Karpas-422 (cell line): ENCODE measurements at regions not wholly inside any gene's neighbourhood (a gene's known extent, or its start where the extent isn't known, plus 50 kb on each side); places are given as distances from the start of the nearest gene placed in this dataset.

ENCODE experiments used
- DNase-seq: peaks from one replicate; pipeline ENCODE4 v3.0.0-alpha.2; 2015
- H2AFZ ChIP-seq: fragments of 200-600 bp; sonication (generic); 2 replicates; pipeline ENCODE4 v1.6.1; 2014; ENCODE audit warnings: antibody characterized with exemption, low read length, mixed read lengths
- H3K27ac ChIP-seq: fragments of 200-600 bp; sonication (generic); 2 replicates; pipeline ENCODE4 v1.5.1; 2014; ENCODE audit warnings: mild to moderate bottlenecking, low read length, moderate library complexity
- H3K27me3 ChIP-seq: fragments of 200-600 bp; sonication (generic); 2 replicates; pipeline ENCODE4 v1.6.1; 2014; ENCODE audit warnings: low read length, mixed read lengths
- H3K36me3 ChIP-seq: fragments of 200-600 bp; sonication (generic); 2 replicates; pipeline ENCODE4 v1.6.1; 2014; ENCODE audit warnings: low read length, mixed read lengths; ENCODE audit not compliant: insufficient read depth
- H3K4me1 ChIP-seq: fragments of 200-600 bp; sonication (generic); 2 replicates; pipeline ENCODE4 v1.6.1; 2014; ENCODE audit warnings: mild to moderate bottlenecking, low read length, mixed read lengths
- H3K4me2 ChIP-seq: fragments of 200-600 bp; sonication (generic); 2 replicates; pipeline ENCODE4 v1.6.1; 2014; ENCODE audit warnings: low read length, low read depth, mild to moderate bottlenecking; ENCODE audit not compliant: poor library complexity, severe bottlenecking
- H3K4me3 ChIP-seq: fragments of 200-600 bp; sonication (generic); 2 replicates; pipeline ENCODE4 v1.5.1; 2014; ENCODE audit warnings: mild to moderate bottlenecking, antibody characterized with exemption, low read length, mixed read lengths
- H3K79me2 ChIP-seq: fragments of 200-600 bp; sonication (generic); 2 replicates; pipeline ENCODE4 v1.6.1; 2014; ENCODE audit warnings: mild to moderate bottlenecking, low read length, mixed read lengths
- H3K9ac ChIP-seq: fragments of 200-600 bp; sonication (generic); 2 replicates; pipeline ENCODE4 v1.6.0; 2014; ENCODE audit warnings: low read length
- H3K9me2 ChIP-seq: fragments of 200-600 bp; sonication (generic), shearing (Covaris generic); replicated peaks from 2 replicates; pipeline ENCODE4 v1.6.0; 2014; ENCODE audit warnings: mild to moderate bottlenecking, low read length, moderate library complexity; ENCODE audit not compliant: insufficient read depth
- H3K9me3 ChIP-seq: fragments of 300-700, 200-600 bp; sonication (generic); 2 replicates; pipeline ENCODE4 v1.6.1; 2014; ENCODE audit warnings: low read length, mixed read lengths
- H4K20me1 ChIP-seq: fragments of 200-600 bp; sonication (generic); 2 replicates; pipeline ENCODE4 v1.6.1; 2014; ENCODE audit warnings: mild to moderate bottlenecking, antibody characterized with exemption, low read length, low read depth; ENCODE audit not compliant: insufficient read depth

GRCh38 chr16:72355561-72355960 lies 183.6 kb upstream of the PMFBP1 start:
- Histone ChIP-seq H2AFZ (no peak overlapping the region), H3K4me2 (no peak overlapping the region), H3K9me2 (no peaks in the 10 kb centered on the region), H3K4me1 (no peaks in the 10 kb centered on the region), H3K4me3 (no peak overlapping the region), H3K9me3 (no peaks in the 10 kb centered on the region), H3K36me3 (no peaks in the 10 kb centered on the region), H3K79me2 (no peaks in the 10 kb centered on the region), H3K9ac (no peak overlapping the region), H3K27ac (no peak overlapping the region), H3K27me3 (no peaks in the 10 kb centered on the region), H4K20me1 (no peaks in the 10 kb centered on the region)
- no peak for DNase-seq

GRCh38 chr16:72349719-72350118 lies 177.8 kb upstream of the PMFBP1 start:
- H3K27ac ChIP-seq, result no peak overlapping the region
- H3K9ac ChIP-seq, result no peak overlapping the region
- no peaks in the 10 kb centered on the region for H3K4me1 ChIP-seq
- no peaks in the 10 kb centered on the region for H3K9me3 ChIP-seq
- H3K4me3 ChIP-seq, result no peak overlapping the region
- H4K20me1 ChIP-seq, result no peaks in the 10 kb centered on the region
- H2AFZ ChIP-seq, result no peak overlapping the region
- H3K27me3 ChIP-seq, result no peaks in the 10 kb centered on the region
- no peaks in the 10 kb centered on the region for H3K36me3 ChIP-seq
- H3K4me2 ChIP-seq, result no peak overlapping the region
- no peak for DNase-seq
- H3K9me2 ChIP-seq, result no peaks in the 10 kb centered on the region
- H3K79me2 ChIP-seq, result no peaks in the 10 kb centered on the region

DNA sequence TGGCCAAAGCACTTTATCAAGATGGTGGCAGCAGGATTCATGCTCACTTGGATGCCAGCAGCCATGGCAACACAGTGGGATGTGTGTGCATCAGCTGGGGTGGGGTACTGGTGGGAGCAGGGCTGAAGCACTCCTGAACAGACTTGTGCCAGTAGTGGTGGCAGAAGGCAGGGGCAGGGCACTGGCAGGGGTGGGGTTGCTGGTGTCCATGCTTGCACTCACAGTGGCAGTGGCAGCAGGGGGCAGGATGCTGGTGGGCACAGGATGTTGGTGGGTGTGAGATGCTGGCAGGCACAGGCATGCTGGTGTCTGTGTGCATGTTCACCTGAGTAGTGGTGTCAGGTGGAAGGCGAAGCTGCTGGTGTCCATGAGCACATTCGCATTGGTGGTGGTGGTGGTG lies 161.0 kb upstream of the PMFBP1 start:
- no peak overlapping the region for H3K4me2 ChIP-seq
- no peaks in the 10 kb centered on the region for H3K4me1 ChIP-seq
- no peak overlapping the region for H3K9ac ChIP-seq
- no peaks in the 10 kb centered on the region for H3K27me3 ChIP-seq
- no peaks in the 10 kb centered on the region for H3K79me2 ChIP-seq
- DNase-seq, result no peak
- no peak overlapping the region for H3K4me3 ChIP-seq
- H4K20me1 ChIP-seq, result no peaks in the 10 kb centered on the region
- H3K27ac ChIP-seq, result no peak overlapping the region
- no peak overlapping the region for H2AFZ ChIP-seq
- no peaks in the 10 kb centered on the region for H3K9me2 ChIP-seq
- no peaks in the 10 kb centered on the region for H3K36me3 ChIP-seq
- no peaks in the 10 kb centered on the region for H3K9me3 ChIP-seq

DNA sequence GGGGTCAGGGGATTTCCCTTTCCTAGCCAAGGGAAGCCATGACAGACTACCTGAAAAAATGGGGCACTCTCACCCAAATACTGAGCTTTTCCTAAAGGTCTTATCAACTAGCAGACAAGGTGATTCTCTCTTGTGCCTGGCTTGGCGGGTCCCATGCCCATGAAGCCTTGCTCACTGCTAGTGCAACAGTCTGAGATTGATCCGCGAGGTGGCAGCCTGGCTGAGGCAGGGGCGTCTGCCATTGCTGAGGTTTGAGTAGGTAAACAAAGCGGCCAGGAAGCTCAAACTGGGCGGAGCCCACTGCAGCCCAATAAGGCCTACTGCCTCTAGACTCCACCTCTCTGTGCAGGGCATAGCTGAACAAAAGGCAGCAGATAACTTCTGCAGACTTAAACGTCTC lies 152.6 kb upstream of the PMFBP1 start:
- no peak overlapping the region for H3K27ac ChIP-seq
- H3K4me2 ChIP-seq, result no peak overlapping the region
- H4K20me1 ChIP-seq, result no peaks in the 10 kb centered on the region
- H3K36me3 ChIP-seq, result no peaks in the 10 kb centered on the region
- no peak overlapping the region for H3K9ac ChIP-seq
- no peak overlapping the region for H3K4me3 ChIP-seq
- no peak overlapping the region for H2AFZ ChIP-seq
- H3K79me2 ChIP-seq, result no peaks in the 10 kb centered on the region
- H3K27me3 ChIP-seq, result no peaks in the 10 kb centered on the region
- no peaks in the 10 kb centered on the region for H3K9me2 ChIP-seq
- H3K4me1 ChIP-seq, result no peaks in the 10 kb centered on the region
- DNase-seq, result no peak
- no peaks in the 10 kb centered on the region for H3K9me3 ChIP-seq

DNA sequence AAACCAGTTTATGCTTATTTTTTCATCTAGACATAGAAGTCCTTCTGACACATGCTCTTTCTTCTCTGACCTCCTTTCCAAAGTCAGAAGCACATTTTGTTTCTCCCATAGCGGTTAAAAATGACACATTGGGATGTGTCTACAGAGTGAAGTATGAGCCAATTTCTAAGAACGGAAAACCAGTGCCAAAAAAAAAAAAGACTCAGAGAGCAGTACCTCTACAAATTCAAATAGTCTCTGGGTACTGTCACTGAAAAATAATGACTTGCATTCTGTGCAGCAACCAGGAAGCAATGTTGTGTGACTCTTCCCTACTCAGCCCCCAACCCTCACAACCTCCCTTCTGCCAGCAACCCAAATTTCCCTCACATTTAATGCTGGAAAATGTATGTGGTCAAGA lies 145.5 kb upstream of the PMFBP1 start:
- no peaks in the 10 kb centered on the region for H3K4me1 ChIP-seq
- no peak overlapping the region for H2AFZ ChIP-seq
- no peaks in the 10 kb centered on the region for H3K79me2 ChIP-seq
- no peak overlapping the region for H3K27ac ChIP-seq
- H3K9me2 ChIP-seq, result no peaks in the 10 kb centered on the region
- H3K9ac ChIP-seq, result no peak overlapping the region
- H3K4me3 ChIP-seq, result no peak overlapping the region
- no peaks in the 10 kb centered on the region for H3K9me3 ChIP-seq
- no peaks in the 10 kb centered on the region for H3K27me3 ChIP-seq
- no peaks in the 10 kb centered on the region for H3K36me3 ChIP-seq
- no peak overlapping the region for H3K4me2 ChIP-seq
- no peak for DNase-seq
- no peaks in the 10 kb centered on the region for H4K20me1 ChIP-seq

DNA sequence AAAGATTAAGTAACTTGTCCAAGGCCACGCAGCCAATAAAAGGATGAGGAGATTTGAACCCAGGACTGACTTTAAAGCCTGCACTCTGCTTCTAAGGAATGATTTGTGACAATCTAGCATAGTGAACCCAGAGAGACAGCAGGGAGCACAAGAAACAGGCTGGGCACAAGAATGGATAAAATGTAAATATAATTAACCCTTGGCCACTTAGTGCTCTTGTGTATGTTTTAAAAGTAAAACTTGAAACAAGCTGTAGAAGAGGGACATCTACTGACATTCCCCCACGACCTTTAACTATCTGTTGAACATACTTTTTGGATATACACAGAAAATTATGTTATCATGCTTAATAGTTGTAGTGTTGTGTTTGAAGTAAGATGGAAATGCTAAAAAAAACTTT lies 141.9 kb upstream of the PMFBP1 start:
- no peaks in the 10 kb centered on the region for H3K9me3 ChIP-seq
- H3K79me2 ChIP-seq, result no peaks in the 10 kb centered on the region
- no peaks in the 10 kb centered on the region for H4K20me1 ChIP-seq
- H3K4me3 ChIP-seq, result no peak overlapping the region
- no peak for DNase-seq
- no peak overlapping the region for H2AFZ ChIP-seq
- no peak overlapping the region for H3K27ac ChIP-seq
- H3K27me3 ChIP-seq, result no peaks in the 10 kb centered on the region
- H3K4me2 ChIP-seq, result no peak overlapping the region
- no peaks in the 10 kb centered on the region for H3K4me1 ChIP-seq
- no peaks in the 10 kb centered on the region for H3K36me3 ChIP-seq
- no peak overlapping the region for H3K9ac ChIP-seq
- H3K9me2 ChIP-seq, result no peaks in the 10 kb centered on the region

GRCh38 chr16:72312828-72313227 lies 140.9 kb upstream of the PMFBP1 start:
- Histone ChIP-seq H3K4me3 (no peak overlapping the region), H3K4me1 (no peaks in the 10 kb centered on the region), H2AFZ (no peak overlapping the region), H3K27me3 (no peaks in the 10 kb centered on the region), H4K20me1 (no peaks in the 10 kb centered on the region), H3K9me3 (no peaks in the 10 kb centered on the region), H3K79me2 (no peaks in the 10 kb centered on the region), H3K4me2 (no peak overlapping the region), H3K9me2 (no peaks in the 10 kb centered on the region), H3K9ac (no peak overlapping the region), H3K36me3 (no peaks in the 10 kb centered on the region), H3K27ac (no peak overlapping the region)
- no peak for DNase-seq

DNA sequence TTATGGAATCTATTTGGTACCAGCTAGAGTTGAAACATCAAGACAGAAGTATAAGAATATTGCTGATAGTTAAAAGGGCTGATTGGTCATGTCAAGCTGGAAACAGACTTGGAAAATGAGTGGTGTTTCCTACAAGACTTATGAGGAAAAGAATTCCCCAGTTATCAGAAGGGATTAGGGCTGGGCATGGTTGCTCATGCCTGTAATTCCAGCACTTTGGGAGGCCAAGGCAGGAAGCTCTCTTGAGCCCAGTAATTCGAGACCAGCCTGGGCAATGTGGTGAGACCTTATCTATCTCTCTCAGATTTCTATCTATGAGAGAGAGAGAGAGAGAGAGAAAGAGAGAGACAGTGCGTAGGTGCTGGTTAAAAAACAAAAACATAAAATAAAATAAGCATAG lies 139.5 kb upstream of the PMFBP1 start:
- H3K4me3 ChIP-seq, result no peak overlapping the region
- no peaks in the 10 kb centered on the region for H3K36me3 ChIP-seq
- H4K20me1 ChIP-seq, result no peaks in the 10 kb centered on the region
- H3K4me2 ChIP-seq, result no peak overlapping the region
- H3K4me1 ChIP-seq, result no peaks in the 10 kb centered on the region
- no peaks in the 10 kb centered on the region for H3K9me3 ChIP-seq
- H3K27me3 ChIP-seq, result no peaks in the 10 kb centered on the region
- no peak overlapping the region for H3K9ac ChIP-seq
- no peaks in the 10 kb centered on the region for H3K9me2 ChIP-seq
- H3K27ac ChIP-seq, result no peak overlapping the region
- no peak overlapping the region for H2AFZ ChIP-seq
- DNase-seq, result no peak
- no peaks in the 10 kb centered on the region for H3K79me2 ChIP-seq

DNA sequence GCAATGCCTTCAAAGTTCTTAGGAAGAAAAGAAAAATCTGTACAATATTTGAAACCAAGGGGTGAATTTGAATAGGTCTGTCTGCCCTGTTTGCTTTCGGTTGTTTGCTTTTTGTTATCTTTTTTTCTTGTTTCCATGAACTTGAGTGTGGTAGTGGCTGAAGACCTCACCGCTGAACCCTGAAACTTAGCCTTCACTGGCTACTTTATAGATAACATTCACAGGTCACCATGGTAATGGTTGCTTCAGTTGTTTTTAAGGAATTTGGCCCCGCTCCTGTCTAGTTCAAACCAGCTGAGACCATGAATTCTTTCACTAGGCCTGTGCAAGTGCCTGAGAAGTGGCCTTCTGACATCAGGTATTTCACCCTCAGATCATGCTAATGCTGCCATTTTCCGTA lies 137.0 kb upstream of the PMFBP1 start:
- H3K9ac ChIP-seq, result no peak overlapping the region
- H4K20me1 ChIP-seq, result no peaks in the 10 kb centered on the region
- no peaks in the 10 kb centered on the region for H3K4me1 ChIP-seq
- DNase-seq, result no peak
- H3K9me2 ChIP-seq, result no peaks in the 10 kb centered on the region
- H3K79me2 ChIP-seq, result no peaks in the 10 kb centered on the region
- H3K27ac ChIP-seq, result no peak overlapping the region
- H3K27me3 ChIP-seq, result no peaks in the 10 kb centered on the region
- no peak overlapping the region for H3K4me2 ChIP-seq
- H3K36me3 ChIP-seq, result no peaks in the 10 kb centered on the region
- no peak overlapping the region for H3K4me3 ChIP-seq
- no peaks in the 10 kb centered on the region for H3K9me3 ChIP-seq
- no peak overlapping the region for H2AFZ ChIP-seq
